ENCODE measurements at regions not wholly inside any gene's neighbourhood (a gene's known extent, or its start where the extent isn't known, plus 50 kb on each side); places are given as distances from the start of the nearest gene placed in this dataset.

- DNase-seq (ENCODE audit: low spot score) = peak; percentile 32
Observed at GRCh38 chr11:115848080-115848479, 343.9 kb upstream of the CADM1 start.

GRCh38 chr11:115845872-115846271, 341.7 kb upstream of the CADM1 start:
- no peak for DNase-seq (ENCODE audit: low spot score)

GRCh38 chr11:115843685-115844084, 339.5 kb upstream of the CADM1 start:
- DNase-seq (ENCODE audit: low spot score) = no peak

GRCh38 chr11:115843111-115843510, 338.9 kb upstream of the CADM1 start:
- DNase-seq (ENCODE audit: low spot score) = no peak

- DNase-seq (ENCODE audit: low spot score) = no peak
Observed at GRCh38 chr11:115820026-115820425, 315.8 kb upstream of the CADM1 start.

GRCh38 chr11:115819014-115819413, 314.8 kb upstream of the CADM1 start:
- no peak for DNase-seq (ENCODE audit: low spot score)

- DNase-seq (ENCODE audit: low spot score) = no peak
Observed at GRCh38 chr11:115817844-115818468, 313.7 kb upstream of the CADM1 start.

- DNase-seq (ENCODE audit: low spot score) = no peak
Observed at GRCh38 chr11:115808351-115808940, 304.2 kb upstream of the CADM1 start.

- no peak for DNase-seq (ENCODE audit: low spot score)
Observed at GRCh38 chr11:115806056-115806455, 301.8 kb upstream of the CADM1 start.

- DNase-seq (ENCODE audit: low spot score) = no peak
Observed at GRCh38 chr11:115803073-115803740, 299.0 kb upstream of the CADM1 start.

- no peak for DNase-seq (ENCODE audit: low spot score)
Observed at GRCh38 chr11:115802641-115803040, 298.4 kb upstream of the CADM1 start.

GRCh38 chr11:115792903-115793302, 288.7 kb upstream of the CADM1 start:
- DNase-seq (ENCODE audit: low spot score) = no peak

- DNase-seq (ENCODE audit: low spot score) = no peak
Observed at GRCh38 chr11:115787302-115787701, 283.1 kb upstream of the CADM1 start.

- no peak for DNase-seq (ENCODE audit: low spot score)
Observed at GRCh38 chr11:115784796-115785521, 280.7 kb upstream of the CADM1 start.

GRCh38 chr11:115780646-115781362, 276.6 kb upstream of the CADM1 start:
- DNase-seq (ENCODE audit: low spot score) = no peak

GRCh38 chr11:115778928-115779650, 274.9 kb upstream of the CADM1 start:
- DNase-seq (ENCODE audit: low spot score) = no peak

- DNase-seq (ENCODE audit: low spot score) = no peak
Observed at GRCh38 chr11:115776916-115777315, 272.7 kb upstream of the CADM1 start.

GRCh38 chr11:115775846-115776245, 271.6 kb upstream of the CADM1 start:
- DNase-seq (ENCODE audit: low spot score) = no peak

GRCh38 chr11:115774756-115775155, 270.5 kb upstream of the CADM1 start:
- no peak for DNase-seq (ENCODE audit: low spot score)

GRCh38 chr11:115769891-115770290, 265.7 kb upstream of the CADM1 start:
- DNase-seq (ENCODE audit: low spot score) = no peak

GRCh38 chr11:115767883-115768282, 263.7 kb upstream of the CADM1 start:
- no peak for DNase-seq (ENCODE audit: low spot score)
